PC-3 (cell line): ENCODE measurements at regions not wholly inside any gene's neighbourhood (a gene's known extent, or its start where the extent isn't known, plus 50 kb on each side); places are given as distances from the start of the nearest gene placed in this dataset.

Experiments
- ATAC-seq: fragments of 200-7000 bp; cut with Tn5 transposase; 2 replicates; pipeline ENCODE4 v1.9.1; 2020; ENCODE audit warnings: mild to moderate bottlenecking, moderate library complexity
- BruUV-seq: library from RNA; stranded (reverse); fragments of 400-500 nt; replicated peaks from 2 replicates; lab custom pipeline; 2021; lab: Mats Ljungman, UMichigan
- CTCF ChIA-PET: fragments of 300-600 bp; sonication (Branson Sonifier 250); formaldehyde crosslinking; loops from one replicate; lab custom pipeline; 2022; ENCODE audit warnings: antibody characterized with exemption; lab: Charles Lee
- POLR2A ChIA-PET: fragments of 300-600 bp; sonication (Branson Sonifier 250); formaldehyde crosslinking; loops from one replicate; lab custom pipeline; 2022; ENCODE audit warnings: antibody characterized with exemption; ENCODE audit not compliant: unreplicated experiment; lab: Charles Lee
- DNase-seq: peaks from one replicate; pipeline ENCODE4 v3.0.0-alpha.2; 2015
- H2AFZ ChIP-seq: fragments of 300-600 bp; sonication (generic); 2 replicates; pipeline ENCODE4 v1.6.0; 2016; ENCODE audit warnings: antibody characterized with exemption, low read length
- H3F3A ChIP-seq: fragments of 300-600 bp; sonication (generic); one replicate; pipeline ENCODE4 v1.6.0; 2017; ENCODE audit warnings: antibody characterized with exemption, low read length, control low read depth, mild to moderate bottlenecking; ENCODE audit not compliant: unreplicated experiment
- H3K27ac ChIP-seq: fragments of 300-600 bp; sonication (generic); 2 replicates; pipeline ENCODE4 v1.5.1; 2016; ENCODE audit warnings: mild to moderate bottlenecking, low read length
- H3K27me3 ChIP-seq: fragments of 300-600 bp; sonication (generic); 2 replicates; pipeline ENCODE4 v1.6.1; 2016; ENCODE audit warnings: low read length, mixed read lengths
- H3K36me3 ChIP-seq: fragments of 300-600 bp; sonication (generic); 2 replicates; pipeline ENCODE4 v1.6.1; 2016; ENCODE audit warnings: low read depth, mixed run types, low read length, mixed read lengths
- H3K4me1 ChIP-seq: fragments of 300-600 bp; sonication (generic); 2 replicates; pipeline ENCODE4 v1.5.1; 2016; ENCODE audit warnings: low read length; ENCODE audit not compliant: insufficient read depth
- H3K4me2 ChIP-seq: fragments of 300-600 bp; sonication (generic); 2 replicates; pipeline ENCODE4 v1.6.0; 2016; ENCODE audit warnings: low read length
- H3K4me3 ChIP-seq: fragments of 300-600 bp; sonication (generic); 2 replicates; pipeline ENCODE4 v1.5.1; 2016; ENCODE audit warnings: mild to moderate bottlenecking, low read length, mixed read lengths
- H3K79me2 ChIP-seq: fragments of 300-600 bp; sonication (generic); 2 replicates; pipeline ENCODE4 v1.6.1; 2017; ENCODE audit warnings: low read length, mixed read lengths
- H3K9ac ChIP-seq: fragments of 300-600 bp; sonication (generic); 2 replicates; pipeline ENCODE4 v1.6.0; 2016; ENCODE audit warnings: mild to moderate bottlenecking, low read length
- H3K9me2 ChIP-seq: fragments of 300-600 bp; sonication (generic); replicated peaks from 2 replicates; pipeline ENCODE4 v1.6.1; 2016; ENCODE audit warnings: mixed run types, low read length, mixed read lengths
- H3K9me3 ChIP-seq: fragments of 300-600 bp; sonication (generic); 2 replicates; pipeline ENCODE4 v1.6.1; 2016; ENCODE audit warnings: low read length, mixed read lengths
- H4K20me1 ChIP-seq: fragments of 300-600 bp; sonication (generic); 2 replicates; pipeline ENCODE4 v1.6.1; 2016; ENCODE audit warnings: low read length, mixed read lengths
- CTCF ChIP-seq: fragments of 300-600 bp; sonication (generic); conservative IDR thresholded peaks from 2 replicates; pipeline ENCODE4 v1.5.1; 2017; ENCODE audit warnings: antibody characterized with exemption, low read depth, mild to moderate bottlenecking, low read length
- EZH2 ChIP-seq: fragments of 300-600 bp; sonication (generic); IDR thresholded peaks from one replicate; pipeline ENCODE4 v1.6.1; 2017; ENCODE audit warnings: antibody characterized with exemption, mild to moderate bottlenecking, low read length; ENCODE audit not compliant: unreplicated experiment
- EZH2phosphoT487 ChIP-seq: fragments of 300-600 bp; sonication (generic); IDR thresholded peaks from 2 replicates; pipeline ENCODE4 v1.6.1; 2018; ENCODE audit warnings: mild to moderate bottlenecking, antibody characterized with exemption, low read length, borderline replicate concordance
- intact Hi-C: fragments of 100-400 bp; cut with micrococcal nuclease; formaldehyde crosslinking; loops from 2 replicates; pipeline ENCODE4 v1.9.0; 2023

DNA sequence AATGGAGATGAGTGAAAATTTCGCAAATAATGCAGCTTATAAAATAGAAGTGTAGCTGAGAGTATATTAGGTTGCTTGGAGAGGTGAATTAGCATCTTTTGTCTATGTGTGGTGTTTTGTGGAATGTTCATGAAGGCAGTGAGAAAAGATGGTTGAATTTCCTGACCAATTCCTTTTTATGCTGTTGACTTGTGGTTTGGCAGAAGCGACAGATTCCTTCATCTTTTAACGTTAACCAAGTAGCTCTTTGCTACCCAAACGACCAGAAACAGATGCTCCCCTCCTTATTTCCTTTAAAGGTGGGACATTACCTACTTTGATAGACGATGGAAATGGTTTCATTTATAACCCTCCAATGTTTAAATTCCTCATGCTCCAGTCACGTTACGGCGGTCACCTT is 390.5 kb downstream of the QKI start:
- Histone ChIP-seq H4K20me1 (no peaks in the 10 kb centered on the region), H2AFZ (no peak overlapping the region), H3K4me1 (no peaks in the 10 kb centered on the region), H3K4me2 (no peak overlapping the region), H3K9me2 (no peaks in the 10 kb centered on the region), H3F3A (no peaks in the 10 kb centered on the region), H3K27me3 (no peaks in the 10 kb centered on the region), H3K9ac (no peak overlapping the region), H3K79me2 (no peaks in the 10 kb centered on the region), H3K36me3 (no peaks in the 10 kb centered on the region), H3K4me3 (no peak overlapping the region), H3K27ac (no peak overlapping the region), H3K9me3 (no peaks in the 10 kb centered on the region)
- TF ChIP-seq CTCF: no peak
- intact Hi-C loops: no loop called here
- BruUV-seq: no TSS peak
- no peak for DNase-seq
- no peak for ATAC-seq
- ChIA-PET CTCF (no interaction called here), POLR2A (no interaction called here)

GRCh38 chr6:163802267-163802666 is 387.7 kb downstream of the QKI start:
- Histone ChIP-seq H3K27me3 (no peaks in the 10 kb centered on the region), H3K9me3 (no peaks in the 10 kb centered on the region), H3K27ac (no peak overlapping the region), H3K4me3 (no peak overlapping the region), H3K36me3 (no peaks in the 10 kb centered on the region), H3K4me2 (no peak overlapping the region), H3K79me2 (no peaks in the 10 kb centered on the region), H2AFZ (no peak overlapping the region), H4K20me1 (no peaks in the 10 kb centered on the region), H3K4me1 (no peaks in the 10 kb centered on the region), H3K9ac (no peak overlapping the region), H3F3A (no peaks in the 10 kb centered on the region), H3K9me2 (no peaks in the 10 kb centered on the region)
- TF ChIP-seq EZH2phosphoT487: no peak
- no peak for TF ChIP-seq EZH2
- TF ChIP-seq CTCF: no peak
- intact Hi-C loops: no loop called here
- no peak for DNase-seq
- POLR2A ChIA-PET: no interaction called here
- CTCF ChIA-PET: no interaction called here
- no TSS peak for BruUV-seq
- no peak for ATAC-seq

- ATAC-seq: no peak
- DNase-seq: no peak
- TF ChIP-seq CTCF: no peak
- TF ChIP-seq EZH2phosphoT487: no peak
- TF ChIP-seq EZH2: no peak
- H3K4me1 ChIP-seq: no peaks in the 10 kb centered on the region
- H3K79me2 ChIP-seq: no peaks in the 10 kb centered on the region
- no peaks in the 10 kb centered on the region for H3F3A ChIP-seq
- H3K27me3 ChIP-seq: no peaks in the 10 kb centered on the region
- BruUV-seq: no TSS peak
- H3K27ac ChIP-seq: no peak overlapping the region
- H4K20me1 ChIP-seq: no peaks in the 10 kb centered on the region
- intact Hi-C loops: no loop called here
- no peak overlapping the region for H2AFZ ChIP-seq
- ChIA-PET CTCF (no interaction called here), POLR2A (no interaction called here)
- H3K4me3 ChIP-seq: no peak overlapping the region
- H3K9me3 ChIP-seq: no peaks in the 10 kb centered on the region
- H3K9me2 ChIP-seq: no peaks in the 10 kb centered on the region
- no peak overlapping the region for H3K9ac ChIP-seq
- H3K4me2 ChIP-seq: no peak overlapping the region
- no peaks in the 10 kb centered on the region for H3K36me3 ChIP-seq
These were observed 382.9 kb downstream of the QKI start for GRCh38 chr6:163797296-163797845.
